GM20000 (cell line): ENCODE measurements at regions not wholly inside any gene's neighbourhood (a gene's known extent, or its start where the extent isn't known, plus 50 kb on each side); places are given as distances from the start of the nearest gene placed in this dataset.
A peak's percentile ranks its signal among the peaks of the same experiment; 100 is the strongest.

Source experiments
- DNase-seq: peaks from one replicate; pipeline ENCODE4 v3.0.0; 2012; ENCODE audit warnings: low spot score
- CTCF ChIP-seq: IDR thresholded peaks from 2 replicates; pipeline ENCODE4 v1.5.1; 2012; ENCODE audit warnings: mild to moderate bottlenecking, control low read depth; ENCODE audit errors: extremely low read depth, missing control alignments

GRCh38 chr1:200496937-200497336, 87.1 kb upstream of the ZNF281 start:
- no peak for TF ChIP-seq CTCF

GRCh38 chr1:200495901-200496300, 86.1 kb upstream of the ZNF281 start:
- no peak for DNase-seq
- no peak for TF ChIP-seq CTCF

More at GRCh38 chr1:200496937-200497336, 87.1 kb upstream of the ZNF281 start:
- no peak for DNase-seq

GRCh38 chr1:200493344-200493743, 83.5 kb upstream of the ZNF281 start:
- no peak for TF ChIP-seq CTCF
- DNase-seq = no peak

DNA sequence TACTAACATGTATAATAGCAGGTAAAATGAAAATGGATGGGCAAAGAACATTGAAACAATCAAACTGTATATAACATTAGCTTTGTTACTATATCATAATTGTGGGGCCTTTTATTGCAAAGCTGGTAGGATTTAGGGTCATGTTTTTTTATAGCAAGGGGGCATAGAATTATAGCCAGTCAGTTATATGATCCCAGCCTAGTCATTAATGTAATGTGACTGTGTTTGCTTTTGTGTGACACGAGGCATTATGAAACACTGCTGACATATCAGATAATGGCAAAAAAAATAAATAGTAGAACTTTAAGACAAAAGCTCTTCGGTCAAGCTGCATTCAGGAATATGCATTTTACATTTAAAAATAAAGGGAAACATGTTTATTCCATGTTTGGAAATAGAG, 81.3 kb upstream of the ZNF281 start:
- no peak for TF ChIP-seq CTCF
- DNase-seq = no peak

- TF ChIP-seq CTCF = no peak
- DNase-seq = no peak
These were observed 80.3 kb upstream of the ZNF281 start for GRCh38 chr1:200490183-200490582.

DNA sequence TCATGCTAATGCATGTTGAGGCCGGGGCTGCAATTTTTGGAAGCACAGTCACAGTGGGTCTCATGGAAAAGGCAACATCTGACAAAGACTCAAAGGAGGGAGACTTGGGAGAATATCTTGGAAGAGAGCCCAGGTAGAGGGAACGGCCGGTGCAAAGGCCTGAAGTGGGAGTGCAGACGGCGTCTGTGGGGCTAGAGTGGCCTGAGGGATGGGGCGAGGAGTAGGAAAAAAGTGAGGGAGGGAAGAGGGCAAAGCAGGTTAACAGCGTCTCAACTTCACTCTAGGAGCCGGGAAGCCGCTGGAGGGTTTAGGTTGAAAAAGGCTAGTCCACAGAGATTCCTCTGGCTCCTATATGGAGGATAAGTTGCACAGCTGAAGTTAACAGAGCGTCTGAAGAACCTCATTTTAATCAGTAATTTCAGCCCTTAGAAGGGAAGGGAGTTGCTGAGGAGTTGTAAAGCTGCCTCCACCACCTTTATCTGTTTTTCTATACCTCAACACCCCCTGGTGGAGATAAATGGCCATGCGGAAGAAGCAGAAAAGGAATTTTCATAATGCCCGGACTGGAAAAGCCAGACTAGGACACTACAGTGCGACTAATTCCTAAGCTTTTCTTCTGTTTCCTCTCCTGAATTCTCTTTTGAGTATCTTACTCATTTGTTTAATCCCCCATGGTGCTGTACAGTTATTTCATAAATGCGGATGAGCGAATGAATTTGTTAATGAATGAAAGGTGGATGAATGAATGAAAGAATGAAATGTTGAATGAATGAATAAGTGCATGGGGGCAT, 78.7 kb upstream of the ZNF281 start:
- peak; percentile 63 for TF ChIP-seq CTCF

GRCh38 chr1:200487650-200488049, 77.8 kb upstream of the ZNF281 start:
- no peak for DNase-seq
- no peak for TF ChIP-seq CTCF

More for the DNA sequence above, 78.7 kb upstream of the ZNF281 start:
- DNase-seq = peak; percentile 49
